Mesendoderm (in vitro differentiated cells): ENCODE measurements at regions not wholly inside any gene's neighbourhood (a gene's known extent, or its start where the extent isn't known, plus 50 kb on each side); places are given as distances from the start of the nearest gene placed in this dataset.
A peak's percentile ranks its signal among the peaks of the same experiment; 100 is the strongest.

Experiments
- DNase-seq: peaks from one replicate; pipeline ENCODE4 v3.0.0; 2013
- H2AK5ac ChIP-seq: 2 replicates; pipeline ENCODE4 v1.6.1; 2013; ENCODE audit warnings: low read length, inconsistent platforms
- H2BK120ac ChIP-seq: 2 replicates; pipeline ENCODE4 v1.6.1; 2013; ENCODE audit warnings: low read depth, mild to moderate bottlenecking, low read length, moderate library complexity, mixed read lengths
- H2BK15ac ChIP-seq: replicated peaks from 2 replicates; pipeline ENCODE4 v1.6.1; 2013; ENCODE audit warnings: low read depth, mild to moderate bottlenecking, moderate library complexity
- H2BK5ac ChIP-seq: 2 replicates; pipeline ENCODE4 v1.6.1; 2013; ENCODE audit warnings: low read length, inconsistent platforms
- H3K18ac ChIP-seq: 2 replicates; pipeline ENCODE4 v1.6.1; 2013; ENCODE audit warnings: mild to moderate bottlenecking, low read length, mixed read lengths
- H3K23ac ChIP-seq: one replicate; pipeline ENCODE4 v1.6.1; 2013; ENCODE audit warnings: low read length
- H3K27ac ChIP-seq: 2 replicates; pipeline ENCODE4 v1.5.1; 2013; ENCODE audit warnings: low read depth, mild to moderate bottlenecking, inconsistent platforms, low read length, moderate library complexity
- H3K27me3 ChIP-seq: 2 replicates; pipeline ENCODE4 v1.6.1; 2013; ENCODE audit warnings: low read length, control low read depth, mild to moderate bottlenecking, inconsistent platforms; ENCODE audit not compliant: insufficient read depth, poor library complexity
- H3K36me3 ChIP-seq: 2 replicates; pipeline ENCODE4 v1.6.1; 2013; ENCODE audit warnings: low read length, inconsistent platforms; ENCODE audit not compliant: control insufficient read depth, insufficient read depth
- H3K4ac ChIP-seq: one replicate; pipeline ENCODE4 v1.6.1; 2013; ENCODE audit warnings: low read depth, mild to moderate bottlenecking, low read length, moderate library complexity
- H3K4me1 ChIP-seq: 2 replicates; pipeline ENCODE4 v1.6.1; 2013; ENCODE audit warnings: low read depth, low read length, inconsistent platforms; ENCODE audit not compliant: control insufficient read depth
- H3K4me2 ChIP-seq: 2 replicates; pipeline ENCODE4 v1.6.1; 2013; ENCODE audit warnings: low read length
- H3K4me3 ChIP-seq: 2 replicates; pipeline ENCODE4 v1.5.1; 2013; ENCODE audit warnings: mild to moderate bottlenecking, low read length
- H3K56ac ChIP-seq: one replicate; pipeline ENCODE4 v1.6.1; 2013; ENCODE audit warnings: low read length
- H3K79me1 ChIP-seq: 2 replicates; pipeline ENCODE4 v1.6.1; 2013; ENCODE audit warnings: low read length, inconsistent platforms
- H3K79me2 ChIP-seq: 2 replicates; pipeline ENCODE4 v1.6.1; 2013; ENCODE audit warnings: mild to moderate bottlenecking, low read length; ENCODE audit not compliant: control insufficient read depth, insufficient read depth
- H3K9ac ChIP-seq: 2 replicates; pipeline ENCODE4 v1.6.1; 2013; ENCODE audit warnings: low read length, inconsistent platforms
- H4K5ac ChIP-seq: one replicate; pipeline ENCODE4 v1.6.1; 2013; ENCODE audit warnings: low read length
- H4K8ac ChIP-seq: one replicate; pipeline ENCODE4 v1.6.1; 2013; ENCODE audit warnings: low read depth, mild to moderate bottlenecking, control low read depth, low read length, moderate library complexity
- WGBS: extraction: QIAGEN DNeasy Blood & Tissue Kit; methylation state at CpG from one replicate; pipeline ENCODE4 v1.1.7; 2013; ENCODE audit warnings: low lambda C conversion rate, missing lambda C conversion rate; ENCODE audit not compliant: insufficient coverage; ENCODE audit errors: extremely low coverage; 5-methylcytosine and 5-hydroxymethylcytosine counted together

DNA sequence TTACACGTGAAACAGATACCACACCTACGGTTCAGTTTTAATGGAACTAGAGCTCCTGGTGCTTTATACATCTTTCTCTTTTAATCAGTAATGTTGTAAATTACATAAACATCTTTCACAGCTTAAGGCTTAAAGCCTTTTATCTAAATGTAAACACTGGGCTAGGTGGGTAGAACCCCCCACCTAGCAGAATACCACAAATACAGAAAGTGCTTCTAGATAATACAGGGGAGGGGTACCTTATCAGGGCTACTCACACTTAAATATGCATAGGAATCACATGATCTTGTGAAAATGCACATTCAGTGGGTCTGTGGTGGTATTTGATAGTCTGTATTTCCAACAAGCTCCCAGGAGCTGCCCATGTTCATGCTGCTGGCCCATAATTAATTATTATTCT, 256.4 kb upstream of the TARS1 start:
- no peak overlapping the region for H3K27ac ChIP-seq
- no CpG with 5 or more reads among the region's 2 CpGs for WGBS

DNA sequence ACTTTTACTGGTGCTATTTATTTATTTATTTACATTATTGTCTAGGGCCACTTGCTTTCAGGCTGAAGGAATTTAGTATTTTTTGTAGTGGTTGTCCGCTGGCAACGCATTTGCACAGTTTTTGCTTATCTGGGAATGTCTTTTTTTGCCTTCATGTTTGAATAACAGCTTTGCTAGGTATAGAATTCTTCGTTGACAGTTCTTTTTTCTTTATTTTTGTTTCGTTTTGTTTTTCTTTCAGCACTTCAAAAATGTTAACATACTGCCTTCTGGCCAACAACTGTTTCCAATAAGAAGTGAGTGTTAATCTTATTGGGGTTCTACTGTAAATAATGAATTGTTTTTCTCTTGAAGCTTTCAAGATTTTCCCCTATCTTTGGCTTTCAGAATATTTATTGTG, 252.7 kb upstream of the TARS1 start:
- Histone ChIP-seq H3K56ac (no peak overlapping the region), H4K8ac (no peak overlapping the region), H3K18ac (no peak overlapping the region), H3K27me3 (no peaks in the 10 kb centered on the region), H3K27ac (no peak overlapping the region), H3K4ac (no peak overlapping the region), H3K4me3 (no peak overlapping the region), H3K36me3 (no peaks in the 10 kb centered on the region), H3K4me2 (no peak overlapping the region), H3K4me1 (no peaks in the 10 kb centered on the region), H2BK120ac (no peak overlapping the region), H3K23ac (no peak overlapping the region), H3K9ac (no peak overlapping the region), H3K79me2 (no peaks in the 10 kb centered on the region), H3K79me1 (no peaks in the 10 kb centered on the region), H2BK15ac (no peak overlapping the region), H2BK5ac (no peak overlapping the region), H2AK5ac (no peak overlapping the region), H4K5ac (no peak overlapping the region)
- no peak for DNase-seq
- WGBS = no CpG with 5 or more reads among the region's 4 CpGs

More for the DNA sequence above, 256.4 kb upstream of the TARS1 start:
- Histone ChIP-seq H3K18ac (no peak overlapping the region), H2AK5ac (no peak overlapping the region), H3K79me1 (no peaks in the 10 kb centered on the region), H3K9ac (no peak overlapping the region), H3K56ac (no peak overlapping the region), H3K4ac (no peak overlapping the region), H3K36me3 (no peaks in the 10 kb centered on the region), H3K4me3 (no peak overlapping the region), H3K79me2 (no peaks in the 10 kb centered on the region), H4K5ac (no peak overlapping the region), H2BK15ac (no peak overlapping the region), H3K23ac (no peak overlapping the region), H3K4me2 (no peak overlapping the region), H2BK5ac (no peak overlapping the region), H2BK120ac (no peak overlapping the region), H3K27me3 (no peaks in the 10 kb centered on the region), H4K8ac (no peak overlapping the region), H3K4me1 (no peaks in the 10 kb centered on the region)
- peak; percentile 64 for DNase-seq

DNA sequence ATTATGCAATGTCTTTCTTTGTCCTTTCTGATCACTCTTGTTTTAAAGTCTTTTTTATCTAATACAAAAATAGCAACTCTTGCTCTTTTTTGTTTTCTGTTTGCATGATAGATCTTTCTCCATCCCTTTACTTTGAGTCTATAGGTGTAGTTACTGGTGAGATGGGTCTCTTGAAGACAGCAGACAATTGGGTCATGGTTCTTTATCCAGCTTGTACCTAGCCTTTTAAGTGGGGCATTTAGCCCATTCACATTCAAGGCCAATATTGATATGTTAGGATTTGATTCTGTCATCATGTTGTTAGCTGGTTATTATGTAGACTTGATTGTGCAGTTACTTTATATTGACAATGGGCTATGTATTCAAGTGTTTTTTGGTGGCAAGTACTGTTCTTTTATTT, 245.9 kb upstream of the TARS1 start:
- Histone ChIP-seq H3K79me2 (no peaks in the 10 kb centered on the region), H3K36me3 (no peaks in the 10 kb centered on the region), H3K4me2 (no peak overlapping the region), H2BK15ac (no peak overlapping the region), H2BK5ac (no peak overlapping the region), H4K8ac (no peak overlapping the region), H3K23ac (no peak overlapping the region), H2BK120ac (no peak overlapping the region), H3K4ac (no peak overlapping the region), H3K18ac (no peak overlapping the region), H3K27ac (no peak overlapping the region), H3K4me1 (no peaks in the 10 kb centered on the region), H2AK5ac (no peak overlapping the region), H4K5ac (no peak overlapping the region), H3K4me3 (no peak overlapping the region), H3K9ac (no peak overlapping the region), H3K56ac (no peak overlapping the region), H3K79me1 (no peaks in the 10 kb centered on the region), H3K27me3 (no peaks in the 10 kb centered on the region)
- DNase-seq = no peak

DNA sequence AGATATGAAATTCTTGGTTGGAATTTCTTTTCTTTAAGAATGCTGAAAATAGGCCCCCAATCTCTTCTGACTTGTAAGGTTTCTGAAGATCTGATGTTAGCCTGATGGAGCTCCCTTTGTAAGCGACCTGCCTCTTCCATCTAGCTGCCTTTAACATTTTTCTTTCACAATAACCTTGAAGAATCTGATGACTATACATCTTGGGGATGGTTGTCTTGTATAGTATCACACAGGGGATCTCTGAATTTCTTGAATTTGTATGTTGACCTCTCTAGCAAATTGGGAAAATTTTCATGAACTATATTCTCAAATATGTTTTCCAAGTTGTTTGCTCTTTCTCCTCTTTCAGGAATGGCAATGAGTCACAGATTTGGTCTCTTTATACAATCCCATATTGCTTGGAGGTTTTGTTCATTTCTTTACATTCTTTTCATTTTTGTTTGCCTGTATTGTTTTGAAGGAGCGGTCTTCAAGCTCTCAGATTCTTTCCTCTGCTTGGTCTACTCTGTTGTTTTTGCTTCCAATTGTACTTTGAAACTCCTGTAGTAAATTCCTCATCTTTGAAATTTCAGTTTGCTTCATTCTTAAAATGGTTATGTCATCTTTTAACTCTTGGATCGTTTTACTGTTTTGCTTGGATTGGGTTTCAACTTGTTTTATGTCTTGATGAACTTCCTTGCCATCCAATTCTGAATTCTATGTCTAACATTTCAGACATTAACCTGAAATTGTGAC, 245.2 kb upstream of the TARS1 start:
- no peak for DNase-seq
- Histone ChIP-seq H2BK5ac (no peak overlapping the region), H3K79me2 (no peaks in the 10 kb centered on the region), H3K18ac (no peak overlapping the region), H3K4me2 (no peak overlapping the region), H3K27me3 (no peaks in the 10 kb centered on the region), H3K36me3 (no peaks in the 10 kb centered on the region), H3K9ac (no peak overlapping the region), H3K23ac (no peak overlapping the region), H3K4me3 (no peak overlapping the region), H2BK15ac (no peak overlapping the region), H3K56ac (no peak overlapping the region), H4K5ac (no peak overlapping the region), H3K27ac (no peak overlapping the region), H3K79me1 (no peaks in the 10 kb centered on the region), H3K4ac (no peak overlapping the region), H4K8ac (no peak overlapping the region), H2BK120ac (no peak overlapping the region), H2AK5ac (no peak overlapping the region), H3K4me1 (no peaks in the 10 kb centered on the region)
- WGBS = no CpG with 5 or more reads among the region's 3 CpGs

DNA sequence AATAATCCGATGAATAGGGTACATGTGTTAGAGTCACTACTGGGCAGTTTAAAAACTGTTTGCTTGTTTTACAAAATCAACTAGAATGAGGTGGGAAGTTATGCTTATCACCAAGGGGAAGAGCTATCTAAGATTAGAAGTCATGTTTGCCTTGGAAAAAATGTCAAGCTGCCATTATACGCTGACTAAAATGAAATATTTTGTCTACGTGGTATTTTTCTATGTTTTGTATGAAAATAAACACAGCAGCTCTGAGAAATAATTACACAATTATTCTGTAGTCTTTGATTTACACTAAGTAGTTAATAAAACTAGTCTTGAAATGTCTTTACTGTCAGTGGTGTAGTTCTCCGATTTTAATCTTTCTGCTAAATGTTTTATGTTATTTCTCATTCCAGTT, 241.9 kb upstream of the TARS1 start:
- H3K4me3 ChIP-seq = no peak overlapping the region
- WGBS = 100% methylated on average over 1 of the region's 4 CpGs
- no peak overlapping the region for H3K4me2 ChIP-seq
- no peak overlapping the region for H3K4ac ChIP-seq
- H3K79me2 ChIP-seq = no peaks in the 10 kb centered on the region
- DNase-seq = no peak
- H3K23ac ChIP-seq = no peak overlapping the region
- no peak overlapping the region for H3K9ac ChIP-seq
- H2BK15ac ChIP-seq = no peak overlapping the region
- H4K8ac ChIP-seq = no peak overlapping the region
- no peak overlapping the region for H2AK5ac ChIP-seq
- H3K56ac ChIP-seq = no peak overlapping the region
- H2BK120ac ChIP-seq = no peak overlapping the region
- peaks cover 2% of the 10 kb centered on the region for H3K27me3 ChIP-seq
- H3K27ac ChIP-seq = no peak overlapping the region
- no peaks in the 10 kb centered on the region for H3K79me1 ChIP-seq
- no peak overlapping the region for H2BK5ac ChIP-seq
- no peaks in the 10 kb centered on the region for H3K4me1 ChIP-seq
- H3K18ac ChIP-seq = no peak overlapping the region
- no peak overlapping the region for H4K5ac ChIP-seq
- no peaks in the 10 kb centered on the region for H3K36me3 ChIP-seq

DNA sequence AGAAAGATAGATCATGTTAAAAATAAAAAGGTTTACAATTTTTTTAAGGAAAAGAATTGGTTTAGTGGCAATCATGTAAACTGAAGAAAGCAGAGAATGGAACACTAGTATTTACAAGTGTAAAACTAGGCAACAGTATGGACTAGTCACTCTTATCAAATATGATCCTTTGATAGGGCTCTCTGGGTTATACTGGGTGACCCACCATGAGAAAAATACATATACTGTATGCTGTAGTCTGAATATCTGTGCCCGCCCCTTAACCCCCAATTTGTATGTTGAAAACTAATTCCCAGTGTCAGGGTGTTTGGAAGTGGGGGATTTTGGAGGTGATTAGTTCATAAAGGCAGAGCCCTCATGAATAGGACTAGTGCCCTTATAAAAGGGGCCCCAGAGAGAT, 236.8 kb upstream of the TARS1 start:
- Histone ChIP-seq H3K79me2 (no peaks in the 10 kb centered on the region), H2BK15ac (no peak overlapping the region), H3K56ac (no peak overlapping the region), H3K23ac (no peak overlapping the region), H3K4ac (no peak overlapping the region), H4K8ac (no peak overlapping the region), H3K4me2 (no peak overlapping the region), H3K9ac (no peak overlapping the region), H3K79me1 (no peaks in the 10 kb centered on the region), H2AK5ac (no peak overlapping the region), H4K5ac (no peak overlapping the region), H3K36me3 (no peaks in the 10 kb centered on the region), H3K27me3 (peaks cover 2% of the 10 kb centered on the region), H2BK5ac (no peak overlapping the region), H3K27ac (no peak overlapping the region), H2BK120ac (no peak overlapping the region), H3K4me1 (no peaks in the 10 kb centered on the region), H3K18ac (no peak overlapping the region), H3K4me3 (no peak overlapping the region)
- no peak for DNase-seq
- no CpG with 5 or more reads among the region's 1 CpG for WGBS
